Naive thymus-derived CD4-positive, alpha-beta T cell (primary cell): ENCODE measurements at regions not wholly inside any gene's neighbourhood (a gene's known extent, or its start where the extent isn't known, plus 50 kb on each side); places are given as distances from the start of the nearest gene placed in this dataset.

Experiments
- ATAC-seq: fragments of 150-1000 bp; cut with Tn5 transposase; 2 replicates; pipeline ENCODE4 v1.10.0; 2021; ENCODE audit warnings: mild to moderate bottlenecking, moderate library complexity
- CTCF ChIA-PET: fragments of 350-600 bp; sonication (Branson Sonifier 250); formaldehyde crosslinking; loops from one replicate; lab custom pipeline; 2021; ENCODE audit warnings: antibody characterized with exemption; lab: Charles Lee
- POLR2A ChIA-PET: fragments of 350-600 bp; sonication (Branson Sonifier 250); formaldehyde crosslinking; loops from one replicate; lab custom pipeline; 2021; ENCODE audit warnings: antibody characterized with exemption, inconsistent platforms; lab: Charles Lee
- DNase-seq, 9 donors: peaks; one replicate each; pipeline versions ENCODE4 v3.0.0 to v3.0.0-alpha.2; 2020 to 2022; ENCODE audit warnings: mixed read lengths in 1 of 9
- H3K27ac ChIP-seq: one replicate; pipeline ENCODE4 v1.7.0; 2013; ENCODE audit warnings: mild to moderate bottlenecking, low read depth, low read length, moderate library complexity
- H3K27me3 ChIP-seq, 2 donors: one replicate each; pipeline ENCODE4 v1.7.0; 2013; ENCODE audit warnings: low read length in 2 of 2, mild to moderate bottlenecking in 2 of 2, moderate library complexity in 2 of 2; ENCODE audit not compliant: control insufficient read depth in 2 of 2, insufficient read depth in 2 of 2
- H3K36me3 ChIP-seq, 3 experiments: 1 replicate in 2 of 3; 2 replicates in 1 of 3; pipeline ENCODE4 v1.7.0; 2013; ENCODE audit warnings: low read length in 3 of 3, mild to moderate bottlenecking in 3 of 3, moderate library complexity in 1 of 3; ENCODE audit not compliant: insufficient read depth in 3 of 3, control insufficient read depth in 2 of 3
- H3K4me1 ChIP-seq, 2 donors: one replicate each; pipeline ENCODE4 v1.7.0; 2013; ENCODE audit warnings: low read length in 2 of 2, mild to moderate bottlenecking in 2 of 2, moderate library complexity in 1 of 2; ENCODE audit not compliant: control insufficient read depth in 2 of 2, insufficient read depth in 2 of 2
- H3K4me3 ChIP-seq: 2 replicates; pipeline ENCODE4 v1.7.0; 2013; ENCODE audit warnings: mild to moderate bottlenecking, low read length
- H3K9me3 ChIP-seq, 3 experiments: 1 replicate in 2 of 3; 2 replicates in 1 of 3; pipeline ENCODE4 v1.7.0; 2013; ENCODE audit warnings: low read length in 3 of 3; ENCODE audit not compliant: control insufficient read depth in 2 of 3
- H3K27ac Mint-ChIP-seq, 9 donors: one replicate each; pipeline ENCODE4 v1.8.0; 2020 to 2022; ENCODE audit warnings: mixed read lengths in 9 of 9, mild to moderate bottlenecking in 8 of 9, moderate library complexity in 5 of 9, inconsistent platforms in 2 of 9
- H3K27me3 Mint-ChIP-seq, 5 donors: one replicate each; pipeline ENCODE4 v1.8.0; 2021 to 2022; ENCODE audit warnings: mixed read lengths in 5 of 5, mild to moderate bottlenecking in 1 of 5
- H3K36me3 Mint-ChIP-seq, 5 donors: one replicate each; pipeline ENCODE4 v1.8.0; 2020 to 2022; ENCODE audit warnings: mixed read lengths in 5 of 5, mild to moderate bottlenecking in 3 of 5, inconsistent platforms in 1 of 5
- H3K4me1 Mint-ChIP-seq, 7 donors: one replicate each; pipeline ENCODE4 v1.8.0; 2020 to 2022; ENCODE audit warnings: mixed read lengths in 7 of 7, mild to moderate bottlenecking in 3 of 7, inconsistent platforms in 1 of 7
- H3K4me3 Mint-ChIP-seq, 10 donors: one replicate each; pipeline ENCODE4 v1.8.0; 2020 to 2022; ENCODE audit warnings: mild to moderate bottlenecking in 10 of 10, mixed read lengths in 10 of 10, moderate library complexity in 6 of 10, inconsistent platforms in 2 of 10
- H3K9me3 Mint-ChIP-seq, 11 donors: one replicate each; pipeline ENCODE4 v1.8.0; 2020 to 2022; ENCODE audit warnings: mixed read lengths in 11 of 11, mild to moderate bottlenecking in 4 of 11, inconsistent platforms in 1 of 11, moderate library complexity in 1 of 11
- intact Hi-C, 2 donors: fragments of 100-400 bp; cut with micrococcal nuclease; formaldehyde crosslinking; loops; one replicate each; pipeline ENCODE4 v1.15.1; 2023

- H3K27ac Mint-ChIP-seq = peak overlapping the region in 1 of 9 donors; percentile 54
- ATAC-seq = peak; percentile 70
Observed at GRCh38 chr5:100746730-100747129, 156.4 kb downstream of the ST8SIA4 start.

GRCh38 chr5:100749771-100750284 lies 153.3 kb downstream of the ST8SIA4 start:
- ATAC-seq = no peak
- no peak overlapping the region for H3K27ac Mint-ChIP-seq
- no peak overlapping the region for H3K27ac ChIP-seq
- peaks cover 2 to 10% (median 8%) of the 10 kb centered on the region in 7 donors for H3K4me1 Mint-ChIP-seq
- intact Hi-C loops = no loop called here
- H3K36me3 Mint-ChIP-seq = peaks cover 0 to 5% (median 0%) of the 10 kb centered on the region in 5 donors
- ChIA-PET POLR2A (no interaction called here), CTCF (interaction anchor here (0.5 to 0.8 kb wide), 3 partner anchors 8 to 153 kb away, joined by 3 read pairs; no protein-coding TSS in a partner anchor)
- H3K9me3 Mint-ChIP-seq = peaks cover 0 to 1% (median 0%) of the 10 kb centered on the region in 11 donors
- no peak overlapping the region for H3K4me3 ChIP-seq
- H3K9me3 ChIP-seq = no peaks in the 10 kb centered on the region
- DNase-seq = no peak
- H3K27me3 Mint-ChIP-seq = peaks cover 0 to 29% (median 0%) of the 10 kb centered on the region in 5 donors
- H3K4me1 ChIP-seq = no peaks in the 10 kb centered on the region
- no peaks in the 10 kb centered on the region for H3K27me3 ChIP-seq
- no peaks in the 10 kb centered on the region for H3K36me3 ChIP-seq
- no peak overlapping the region for H3K4me3 Mint-ChIP-seq

More at GRCh38 chr5:100746730-100747129, 156.4 kb downstream of the ST8SIA4 start:
- no peaks in the 10 kb centered on the region for H3K9me3 ChIP-seq
- Mint-ChIP-seq H3K4me1 (peaks cover 2 to 10% (median 8%) of the 10 kb centered on the region in 7 donors), H3K36me3 (peaks cover 0 to 5% (median 0%) of the 10 kb centered on the region in 5 donors), H3K4me3 (peak overlapping the region in 5 of 10 donors; percentile 14 to 74 (median 43)), H3K9me3 (peaks cover 0 to 1% (median 0%) of the 10 kb centered on the region in 11 donors), H3K27me3 (peaks cover 0 to 21% (median 0%) of the 10 kb centered on the region in 5 donors)
- no peaks in the 10 kb centered on the region for H3K4me1 ChIP-seq
- ChIA-PET POLR2A (no interaction called here), CTCF (no interaction called here)
- no peak overlapping the region for H3K4me3 ChIP-seq
- H3K27me3 ChIP-seq = no peaks in the 10 kb centered on the region
- H3K27ac ChIP-seq = no peak overlapping the region
- no peak for DNase-seq
- intact Hi-C loops = no loop called here
- H3K36me3 ChIP-seq = no peaks in the 10 kb centered on the region

GRCh38 chr5:100755435-100755834 lies 147.6 kb downstream of the ST8SIA4 start:
- no peak overlapping the region for H3K27ac ChIP-seq
- no peaks in the 10 kb centered on the region for H3K27me3 ChIP-seq
- H3K9me3 Mint-ChIP-seq = peaks cover 0 to 1% (median 0%) of the 10 kb centered on the region in 11 donors
- no peaks in the 10 kb centered on the region for H3K4me1 Mint-ChIP-seq
- H3K27ac Mint-ChIP-seq = no peak overlapping the region
- ATAC-seq (no peak), DNase-seq (no peak)
- intact Hi-C loops = no loop called here
- no peaks in the 10 kb centered on the region for H3K9me3 ChIP-seq
- ChIA-PET CTCF (no interaction called here), POLR2A (no interaction called here)
- no peaks in the 10 kb centered on the region for H3K36me3 Mint-ChIP-seq
- peaks cover 0 to 48% (median 0%) of the 10 kb centered on the region in 5 donors for H3K27me3 Mint-ChIP-seq
- H3K36me3 ChIP-seq = no peaks in the 10 kb centered on the region
- H3K4me3 Mint-ChIP-seq = no peak overlapping the region
- H3K4me1 ChIP-seq = no peaks in the 10 kb centered on the region
- H3K4me3 ChIP-seq = no peak overlapping the region
